SK-N-MC (cell line): ENCODE measurements at regions not wholly inside any gene's neighbourhood (a gene's known extent, or its start where the extent isn't known, plus 50 kb on each side); places are given as distances from the start of the nearest gene placed in this dataset.

Source experiments
- EZH2 ChIP-seq: fragments of 200-600 bp; sonication (generic); IDR thresholded peaks from one replicate; pipeline ENCODE4 v1.6.1; 2017; ENCODE audit warnings: antibody characterized with exemption
- POLR2AphosphoS5 ChIP-seq: IDR thresholded peaks from 2 replicates; pipeline ENCODE4 v1.6.1; 2012; ENCODE audit warnings: mild to moderate bottlenecking, low read depth, low read length, borderline replicate concordance

- TF ChIP-seq POLR2AphosphoS5 (no peak), EZH2 (no peak)
These were observed 209.6 kb upstream of the SLC16A7 start for GRCh38 chr12:59386236-59386635.
